ENCODE measurements at regions not wholly inside any gene's neighbourhood (a gene's known extent, or its start where the extent isn't known, plus 50 kb on each side); places are given as distances from the start of the nearest gene placed in this dataset.

DNA sequence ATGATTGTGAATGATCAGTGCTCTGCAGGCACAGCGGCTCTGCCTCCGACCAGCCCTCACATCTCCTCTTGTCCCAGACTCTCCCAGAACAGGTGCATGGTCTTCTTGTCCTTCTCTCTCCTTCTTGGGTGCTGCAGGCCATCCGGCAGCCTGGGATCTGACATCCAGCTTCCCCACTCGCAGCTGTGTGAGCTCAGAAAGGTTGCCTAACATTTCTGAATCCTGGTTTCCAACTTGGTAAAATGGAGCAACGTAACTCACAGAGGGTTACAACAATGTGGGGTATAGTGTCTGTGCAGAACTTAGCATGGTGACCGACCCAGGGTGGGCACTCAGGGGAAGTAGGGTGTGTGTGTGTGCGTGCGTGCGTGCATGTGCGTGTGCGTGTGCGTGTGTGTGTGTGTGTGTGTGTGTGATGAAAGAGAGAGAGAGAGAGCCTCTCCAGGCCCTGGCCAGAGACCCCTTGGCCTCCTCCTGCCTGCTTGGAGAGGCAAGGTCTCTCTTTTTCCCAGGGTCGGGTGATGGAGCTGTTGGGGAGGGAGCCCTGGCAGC, 110.1 kb downstream of the SNX5 start:
- DNase-seq (ENCODE audit: low read depth, low spot score): no peak

GRCh38 chr20:17857639-17858449, 110.8 kb downstream of the SNX5 start:
- no peak for DNase-seq (ENCODE audit: low read depth, low spot score)

DNA sequence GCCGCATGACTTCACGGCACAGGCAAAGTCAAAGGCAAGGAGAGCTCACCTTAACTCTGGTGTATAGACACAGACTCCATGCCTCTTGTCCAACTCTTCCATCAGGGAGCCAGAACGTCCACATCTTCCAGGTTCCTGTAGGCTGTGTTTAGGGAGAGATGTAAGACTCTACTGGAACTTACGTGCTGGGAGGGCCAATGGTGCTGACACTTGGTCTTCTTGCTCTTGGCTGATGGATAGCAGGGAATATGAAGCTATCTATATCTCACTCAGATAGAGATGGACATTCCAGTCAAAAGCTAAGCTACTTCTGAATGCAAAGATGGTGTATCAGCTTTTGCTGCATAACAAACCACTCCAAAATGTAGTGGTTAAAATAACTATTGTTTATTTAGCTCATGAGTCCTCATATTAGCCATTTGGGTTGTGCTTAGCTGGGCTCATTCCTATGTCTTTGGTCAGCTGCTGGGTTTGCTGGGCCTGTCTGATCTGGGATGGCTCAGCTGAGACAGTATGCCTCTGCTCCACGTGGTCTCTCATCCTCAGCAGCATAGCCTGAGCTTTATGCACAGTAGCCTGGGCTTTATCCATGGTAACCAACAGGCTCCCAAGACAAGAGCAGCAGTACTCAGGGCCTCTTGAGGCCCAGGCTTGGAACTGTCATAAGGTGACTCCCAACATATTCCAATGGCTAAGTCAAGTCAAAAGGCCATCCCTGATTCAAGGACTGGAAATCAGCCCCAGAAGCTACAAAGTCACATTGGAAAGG, 111.6 kb downstream of the SNX5 start:
- no peak for DNase-seq (ENCODE audit: low read depth, low spot score)

DNA sequence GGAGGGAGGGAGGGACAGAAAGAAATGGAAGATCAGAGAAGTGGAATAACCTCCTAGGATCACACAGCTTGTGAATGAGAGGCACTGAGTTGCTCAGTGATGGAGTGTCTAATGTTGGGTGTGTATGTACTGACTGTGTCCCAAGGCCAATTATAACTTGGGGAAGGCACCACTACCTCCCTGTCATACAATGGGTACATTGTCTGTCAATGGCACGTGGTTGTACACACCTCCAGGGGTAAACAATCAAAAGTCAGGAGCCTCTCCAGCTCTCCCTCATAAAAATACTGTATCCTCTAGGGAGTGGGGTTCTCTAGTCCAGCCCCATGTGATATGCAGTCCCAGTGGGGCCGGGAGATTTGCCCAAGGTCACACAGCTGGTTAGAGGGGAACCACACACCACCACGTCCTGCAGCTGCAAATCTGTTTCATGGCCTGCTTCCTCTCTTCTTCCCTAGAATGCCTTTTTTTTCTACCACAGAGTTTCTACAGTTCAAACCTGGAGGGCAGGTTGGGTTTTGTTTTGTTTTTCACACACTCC, 112.5 kb downstream of the SNX5 start:
- no peak for DNase-seq (ENCODE audit: low read depth, low spot score)

DNA sequence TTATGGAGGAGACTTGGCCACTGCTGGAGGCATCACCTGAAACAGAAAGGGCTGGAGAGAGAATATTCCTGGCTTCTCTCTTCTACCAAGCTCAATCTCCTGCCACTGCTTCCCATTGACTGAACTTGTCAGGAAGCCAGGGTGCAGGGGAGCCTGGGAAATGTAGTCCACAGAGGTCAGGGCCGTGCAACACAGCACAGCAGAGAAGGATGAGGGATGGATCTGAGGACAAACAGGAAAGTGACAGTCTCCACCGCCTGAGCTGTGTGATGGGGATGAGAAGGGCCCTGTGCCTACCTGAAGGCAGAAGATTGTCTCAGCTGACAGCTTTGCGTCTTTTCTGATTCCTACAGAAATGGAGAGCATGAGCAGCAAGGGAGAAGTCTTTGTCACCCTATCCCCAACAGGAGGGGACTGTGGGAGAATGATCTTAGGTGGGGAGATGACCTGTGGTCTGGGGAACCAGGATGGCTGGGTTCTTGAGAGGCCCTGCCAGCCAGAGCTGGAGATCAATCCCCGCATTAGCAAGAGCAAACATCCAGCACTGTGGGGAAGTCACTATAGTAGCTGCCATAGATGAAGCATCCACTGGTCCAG, 114.2 kb downstream of the SNX5 start:
- no peak for DNase-seq (ENCODE audit: low read depth, low spot score)

GRCh38 chr20:17852323-17852722, 116.3 kb downstream of the SNX5 start:
- no peak for DNase-seq (ENCODE audit: low read depth, low spot score)

DNA sequence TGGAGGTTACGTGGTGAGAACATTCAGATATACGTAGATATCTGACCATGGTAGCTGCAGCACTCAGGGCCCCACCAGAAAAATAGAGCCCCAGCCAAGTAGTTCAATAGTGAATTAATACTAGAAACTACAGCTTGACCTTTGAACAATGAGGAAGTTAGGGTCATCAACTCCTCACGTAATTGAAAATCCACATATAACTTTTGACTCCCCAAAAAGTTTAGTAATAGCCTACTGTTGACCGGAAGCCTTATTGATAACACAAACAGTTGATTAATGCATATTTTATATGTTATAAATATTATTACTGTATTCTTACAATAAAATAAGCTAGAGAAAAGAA, 117.9 kb downstream of the SNX5 start:
- DNase-seq (ENCODE audit: low read depth, low spot score): no peak

DNA sequence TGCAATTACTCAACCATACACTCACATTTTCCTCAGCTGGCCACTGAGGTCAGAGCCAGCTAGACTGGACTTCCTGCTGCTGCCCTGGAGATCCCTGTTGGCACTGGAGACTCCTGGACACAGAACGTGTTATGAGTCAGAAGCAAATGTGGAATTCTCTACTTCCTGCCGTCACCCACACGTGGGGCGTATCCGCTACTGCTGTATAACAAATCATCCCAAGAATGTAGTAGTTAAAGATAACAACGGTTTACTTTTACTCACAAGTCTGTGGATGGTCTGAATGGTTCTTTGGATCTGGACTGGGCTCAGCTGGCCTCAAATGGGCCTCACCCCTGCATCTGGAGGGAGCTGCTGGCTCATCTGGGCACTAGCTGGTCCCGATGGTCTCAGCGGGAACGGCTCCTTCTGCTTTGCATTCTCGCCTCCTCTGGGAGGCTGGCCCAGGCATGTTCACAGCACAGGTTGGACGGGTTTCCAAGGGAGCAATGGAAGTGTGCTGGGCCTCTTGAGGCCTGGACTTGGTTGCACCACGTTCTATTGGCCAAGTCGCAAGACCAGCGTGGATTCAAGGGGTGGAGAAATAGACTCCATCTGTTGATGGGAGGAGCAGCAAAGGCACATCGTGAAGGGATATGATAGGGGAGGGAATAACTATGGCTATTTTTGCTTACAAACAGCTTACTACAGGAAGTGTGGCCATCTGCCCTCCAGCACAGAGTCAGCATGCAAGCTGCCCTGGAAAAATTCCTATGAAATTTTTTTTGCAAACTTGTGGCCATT, 118.5 kb downstream of the SNX5 start:
- no peak for DNase-seq (ENCODE audit: low read depth, low spot score)

GRCh38 chr20:17849138-17849900, 119.3 kb downstream of the SNX5 start:
- no peak for DNase-seq (ENCODE audit: low read depth, low spot score)

DNA sequence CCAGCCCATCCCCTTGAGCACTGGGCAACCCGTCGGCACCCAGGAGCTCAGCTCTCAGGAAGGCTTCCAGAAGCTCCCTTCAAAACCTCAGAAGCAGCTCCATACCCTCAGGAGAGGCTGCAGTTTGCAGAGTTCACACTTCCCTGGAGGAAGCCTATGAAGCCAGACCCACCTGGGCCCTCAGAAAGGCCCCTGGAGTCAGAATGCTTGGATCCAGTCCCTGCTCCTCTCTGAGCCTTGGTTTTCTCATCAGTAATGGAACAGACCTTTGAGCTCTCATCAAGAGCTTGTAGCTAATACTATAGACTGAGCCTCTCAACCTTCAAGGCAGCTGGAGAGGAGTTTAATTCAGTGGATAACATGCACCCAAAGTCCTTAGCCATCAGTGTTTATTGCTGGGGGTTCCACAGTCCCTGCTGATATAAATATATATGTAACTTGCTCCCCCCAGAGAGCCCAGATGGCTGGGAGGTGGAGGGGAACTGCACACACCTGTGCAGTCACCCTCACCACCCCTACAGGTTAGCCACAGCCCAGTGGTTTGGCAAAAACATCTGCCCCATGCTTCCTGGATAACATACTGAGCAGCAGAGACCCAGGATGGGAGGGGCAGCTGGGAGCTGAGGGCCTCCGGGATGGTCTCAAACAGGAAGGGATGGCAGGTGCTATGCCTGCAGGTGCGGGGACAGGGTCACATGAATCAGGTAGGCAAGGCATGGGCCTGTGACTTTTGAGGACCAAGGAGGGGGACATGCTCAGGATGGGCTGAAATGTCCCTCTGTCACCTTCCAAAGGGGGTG, 120.1 kb downstream of the SNX5 start:
- DNase-seq (ENCODE audit: low read depth, low spot score): no peak

DNA sequence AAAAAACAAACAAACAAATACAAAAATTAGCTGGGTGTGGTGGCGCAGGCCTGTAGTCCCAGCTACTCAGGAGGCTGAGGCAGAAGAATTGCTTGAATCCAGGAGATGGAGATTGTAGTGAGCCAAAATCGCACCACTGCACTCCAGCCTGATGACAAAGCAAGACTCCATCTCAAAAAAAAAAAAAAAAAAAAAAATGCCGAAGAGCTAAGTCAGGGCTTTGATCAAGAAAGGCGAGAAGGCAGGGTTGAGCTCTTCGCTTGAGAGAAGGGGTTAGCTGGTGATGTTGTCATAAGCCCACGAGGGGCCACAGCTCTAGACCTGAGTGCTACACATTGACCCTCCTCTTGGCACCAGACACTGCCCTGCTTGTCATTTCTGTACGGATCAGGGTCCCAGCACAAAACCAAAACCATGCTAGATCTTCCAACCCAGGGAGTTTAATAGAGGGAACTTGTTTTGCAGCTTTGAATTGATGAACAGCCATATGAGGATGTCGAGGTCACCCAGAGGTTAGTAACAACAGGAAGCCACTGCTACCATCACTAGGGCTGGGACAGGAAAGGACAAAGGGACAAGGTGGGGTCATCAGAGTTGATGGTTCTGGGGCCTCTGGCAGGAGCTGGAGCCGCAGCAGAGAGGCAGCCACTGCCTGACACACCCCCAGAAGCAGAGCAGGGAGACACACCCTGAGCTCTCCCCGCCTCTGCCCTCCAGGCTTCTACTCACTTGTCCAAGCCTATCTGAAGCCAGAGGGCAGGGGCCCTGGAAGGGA, 122.7 kb downstream of the SNX5 start:
- no peak for DNase-seq (ENCODE audit: low read depth, low spot score)

DNA sequence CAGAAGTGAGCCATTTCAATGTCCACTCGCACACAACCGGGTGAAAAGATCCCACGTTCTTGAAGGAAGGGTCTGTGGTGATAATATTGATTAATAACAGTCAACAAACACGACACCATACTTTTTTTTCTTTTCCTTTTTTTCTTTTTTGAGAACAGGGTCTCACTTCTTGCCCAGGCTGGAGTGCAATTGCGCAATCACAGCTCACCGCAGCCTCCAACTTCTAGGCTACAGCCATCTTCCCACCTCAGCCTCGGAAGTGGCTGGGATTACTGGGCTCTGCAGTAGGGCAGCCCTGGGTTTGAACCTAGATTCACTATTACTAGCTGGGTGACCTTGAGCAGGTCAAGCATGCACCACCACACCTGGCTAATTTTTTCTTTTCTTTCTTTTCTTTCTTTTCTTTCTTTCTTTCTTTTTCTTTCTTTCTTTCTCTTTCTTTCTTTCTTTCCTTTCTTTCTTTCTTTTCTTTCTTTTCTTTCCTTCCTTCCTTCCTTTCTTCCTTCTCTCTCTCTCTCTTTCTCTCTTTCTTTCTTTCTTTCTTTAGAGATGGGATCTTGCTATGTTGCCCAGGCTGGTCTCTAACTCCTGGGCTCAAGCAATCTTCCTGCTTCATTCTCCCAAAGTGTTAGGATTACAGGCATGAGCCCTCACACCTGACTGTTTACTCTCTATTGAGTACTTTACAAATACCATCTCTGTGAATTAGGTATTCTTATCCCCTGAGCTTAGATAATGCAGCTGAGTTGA, 123.9 kb downstream of the SNX5 start:
- DNase-seq (ENCODE audit: low read depth, low spot score): no peak

GRCh38 chr20:17844133-17844429, 124.5 kb downstream of the SNX5 start:
- no peak for DNase-seq (ENCODE audit: low read depth, low spot score)

DNA sequence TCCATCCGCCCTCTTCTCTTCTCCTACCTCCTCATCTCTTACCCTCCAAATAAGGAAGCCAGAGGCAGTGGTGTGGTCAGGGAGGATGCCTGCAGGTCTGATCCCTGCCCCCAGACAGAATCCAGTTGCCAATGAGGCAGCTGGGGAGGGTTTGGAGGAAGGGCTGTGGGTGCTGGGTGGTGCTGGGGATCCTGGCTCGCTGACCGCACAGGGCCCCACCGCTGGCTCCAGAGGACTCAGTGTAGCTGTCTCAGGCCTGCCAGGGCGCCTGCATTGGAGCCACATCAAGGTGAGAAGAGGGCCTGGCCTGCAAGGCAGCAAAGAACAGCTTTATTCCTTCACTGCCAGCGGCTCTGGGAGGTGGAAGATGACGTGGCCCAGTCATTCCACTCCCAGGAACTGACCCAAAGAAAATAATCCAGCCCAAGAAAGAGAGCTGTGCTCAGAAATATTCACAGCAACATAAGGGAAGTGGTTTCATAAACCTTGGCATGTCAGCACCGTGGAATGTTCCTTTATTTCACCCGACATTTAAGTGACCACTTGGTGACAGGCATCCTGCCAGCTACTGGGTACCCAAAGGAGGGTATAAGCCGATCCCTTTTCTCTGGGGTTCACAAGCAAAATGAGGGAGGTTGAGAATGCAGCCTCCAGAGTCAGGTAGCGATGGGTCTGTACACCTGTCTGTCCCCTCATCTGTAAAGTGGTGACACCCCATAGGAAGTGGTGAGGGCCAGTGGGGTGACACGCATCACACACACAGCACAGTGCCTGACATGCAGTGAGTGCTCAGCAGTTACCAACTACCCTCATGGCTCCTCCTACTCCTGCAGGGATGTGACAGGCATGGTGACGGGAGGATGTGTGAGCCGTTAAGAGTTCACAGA, 125.1 kb downstream of the SNX5 start:
- peak; percentile 69 for DNase-seq (ENCODE audit: low read depth, low spot score)

- no peak for DNase-seq (ENCODE audit: low read depth, low spot score)
Measured at GRCh38 chr20:17841751-17842215, 126.8 kb downstream of the SNX5 start.

GRCh38 chr20:17840423-17840822, 128.2 kb downstream of the SNX5 start:
- no peak for DNase-seq (ENCODE audit: low read depth, low spot score)

- DNase-seq (ENCODE audit: low read depth, low spot score): no peak
Measured at GRCh38 chr20:17838921-17839320, 129.7 kb downstream of the SNX5 start.
